Lung (tissue), 11 donors: ENCODE measurements at regions not wholly inside any gene's neighbourhood (a gene's known extent, or its start where the extent isn't known, plus 50 kb on each side); places are given as distances from the start of the nearest gene placed in this dataset.

Experiments used
- ATAC-seq: fragments of 200-7000 bp; cut with Tn5 transposase; one replicate; pipeline ENCODE4 v1.9.1; 2020; ENCODE audit warnings: moderate number of reproducible peaks; ENCODE audit not compliant: insufficient read depth, low FRiP score
- DNase-seq, 3 donors: peaks; one replicate each; pipeline ENCODE4 v3.0.0-alpha.2; 2013 to 2017
- H3K27ac ChIP-seq, 2 donors: one replicate each; pipeline ENCODE4 v1.5.1; 2013; ENCODE audit warnings: mild to moderate bottlenecking in 2 of 2, moderate library complexity in 2 of 2, control low read depth in 1 of 2, inconsistent platforms in 1 of 2, low read depth in 1 of 2, low read length in 1 of 2
- H3K27me3 ChIP-seq, 3 donors: one replicate each; pipeline ENCODE4 v1.5.1; 2013; ENCODE audit warnings: low read length in 2 of 3; ENCODE audit not compliant: control insufficient read depth in 3 of 3, insufficient read depth in 3 of 3
- H3K36me3 ChIP-seq, 4 donors: one replicate each; pipeline ENCODE4 v1.5.1; 2013; ENCODE audit warnings: low read length in 4 of 4, mild to moderate bottlenecking in 1 of 4, moderate library complexity in 1 of 4; ENCODE audit not compliant: control insufficient read depth in 4 of 4, insufficient read depth in 4 of 4
- H3K4me1 ChIP-seq, 5 donors: one replicate each; pipeline ENCODE4 v1.5.1; 2013; ENCODE audit warnings: low read length in 5 of 5, mild to moderate bottlenecking in 2 of 5, moderate library complexity in 1 of 5; ENCODE audit not compliant: control insufficient read depth in 5 of 5, insufficient read depth in 5 of 5
- H3K4me3 ChIP-seq: one replicate; pipeline ENCODE4 v1.5.1; 2013; ENCODE audit warnings: mild to moderate bottlenecking, control low read depth, moderate library complexity
- H3K9ac ChIP-seq, 2 donors: one replicate each; pipeline ENCODE4 v1.5.1; 2013; ENCODE audit warnings: low read length in 2 of 2, control low read depth in 1 of 2; ENCODE audit not compliant: insufficient read depth in 1 of 2
- H3K9me3 ChIP-seq, 4 donors: one replicate each; pipeline ENCODE4 v1.5.1; 2013; ENCODE audit warnings: low read length in 3 of 4, mild to moderate bottlenecking in 1 of 4, moderate library complexity in 1 of 4; ENCODE audit not compliant: control insufficient read depth in 4 of 4, insufficient read depth in 3 of 4
- WGBS, 2 donors: extraction: QIAGEN DNeasy Blood & Tissue Kit; methylation state at CpG; one replicate each; pipeline ENCODE4 v1.1.7; 2013; 5-methylcytosine and 5-hydroxymethylcytosine counted together
- TF ChIP-seq, protein P1 (sequence below): IDR thresholded peaks from 2 replicates; pipeline ENCODE4 v1.5.1; 2012; ENCODE audit warnings: mild to moderate bottlenecking; ENCODE audit errors: control extremely low read depth, extremely low read depth
- donor health status: control.
- donor health status: control.
- donor health status: Bipolar disorder and iron deficiency.
- donor health status: healthy.
- donor health status: DM: yes; HTN: yes; CAD: no.

DNA sequence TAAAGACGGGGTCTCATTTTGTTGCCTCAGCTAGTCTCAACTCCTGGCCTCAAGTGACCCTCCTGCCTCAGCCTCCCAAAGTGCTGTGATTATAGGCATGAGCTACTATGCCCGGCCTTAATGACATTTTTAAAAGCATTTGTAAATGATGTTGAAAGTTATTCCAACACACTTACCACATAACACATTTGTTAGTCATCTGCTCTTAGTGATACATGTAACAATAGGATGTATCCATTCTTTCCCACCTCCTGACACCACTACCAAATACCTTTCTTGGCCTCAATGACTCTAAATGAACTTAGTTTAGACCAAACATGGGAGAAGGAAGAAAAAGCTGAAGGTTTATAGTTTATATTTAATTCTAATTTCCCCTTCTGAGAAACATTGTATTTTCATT, 59.8 kb upstream of the MEDAG start:
- Histone ChIP-seq H3K27ac (no peak overlapping the region), H3K36me3 (peaks cover 0 to 3% (median 0%) of the 10 kb centered on the region in 4 donors), H3K4me3 (no peak overlapping the region), H3K9ac (no peak overlapping the region), H3K9me3 (peaks cover 0 to 6% (median 1%) of the 10 kb centered on the region in 4 donors), H3K27me3 (no peaks in the 10 kb centered on the region), H3K4me1 (peaks cover 0 to 22% (median 6%) of the 10 kb centered on the region in 5 donors)
- TF ChIP-seq, protein P1, sequence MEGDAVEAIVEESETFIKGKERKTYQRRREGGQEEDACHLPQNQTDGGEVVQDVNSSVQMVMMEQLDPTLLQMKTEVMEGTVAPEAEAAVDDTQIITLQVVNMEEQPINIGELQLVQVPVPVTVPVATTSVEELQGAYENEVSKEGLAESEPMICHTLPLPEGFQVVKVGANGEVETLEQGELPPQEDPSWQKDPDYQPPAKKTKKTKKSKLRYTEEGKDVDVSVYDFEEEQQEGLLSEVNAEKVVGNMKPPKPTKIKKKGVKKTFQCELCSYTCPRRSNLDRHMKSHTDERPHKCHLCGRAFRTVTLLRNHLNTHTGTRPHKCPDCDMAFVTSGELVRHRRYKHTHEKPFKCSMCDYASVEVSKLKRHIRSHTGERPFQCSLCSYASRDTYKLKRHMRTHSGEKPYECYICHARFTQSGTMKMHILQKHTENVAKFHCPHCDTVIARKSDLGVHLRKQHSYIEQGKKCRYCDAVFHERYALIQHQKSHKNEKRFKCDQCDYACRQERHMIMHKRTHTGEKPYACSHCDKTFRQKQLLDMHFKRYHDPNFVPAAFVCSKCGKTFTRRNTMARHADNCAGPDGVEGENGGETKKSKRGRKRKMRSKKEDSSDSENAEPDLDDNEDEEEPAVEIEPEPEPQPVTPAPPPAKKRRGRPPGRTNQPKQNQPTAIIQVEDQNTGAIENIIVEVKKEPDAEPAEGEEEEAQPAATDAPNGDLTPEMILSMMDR, result no peak
- no peak for DNase-seq
- no peak for ATAC-seq
- WGBS, 2 donors, result 71 to 92% methylated on average over 2 of the region's 2 CpGs

GRCh38 chr13:30846866-30847265, 59.2 kb upstream of the MEDAG start:
- Histone ChIP-seq H3K4me3 (no peak overlapping the region), H3K27me3 (no peaks in the 10 kb centered on the region), H3K9ac (no peak overlapping the region), H3K27ac (no peak overlapping the region), H3K4me1 (peaks cover 0 to 22% (median 6%) of the 10 kb centered on the region in 5 donors), H3K36me3 (peaks cover 0 to 3% (median 0%) of the 10 kb centered on the region in 4 donors), H3K9me3 (peaks cover 0 to 6% (median 1%) of the 10 kb centered on the region in 4 donors)
- TF ChIP-seq, protein P1, result no peak
- ATAC-seq (no peak), DNase-seq (peak in 1 of 3 donors; percentile 66)
- WGBS, 2 donors, result 87 to 96% methylated on average over 7 of the region's 7 CpGs

DNA sequence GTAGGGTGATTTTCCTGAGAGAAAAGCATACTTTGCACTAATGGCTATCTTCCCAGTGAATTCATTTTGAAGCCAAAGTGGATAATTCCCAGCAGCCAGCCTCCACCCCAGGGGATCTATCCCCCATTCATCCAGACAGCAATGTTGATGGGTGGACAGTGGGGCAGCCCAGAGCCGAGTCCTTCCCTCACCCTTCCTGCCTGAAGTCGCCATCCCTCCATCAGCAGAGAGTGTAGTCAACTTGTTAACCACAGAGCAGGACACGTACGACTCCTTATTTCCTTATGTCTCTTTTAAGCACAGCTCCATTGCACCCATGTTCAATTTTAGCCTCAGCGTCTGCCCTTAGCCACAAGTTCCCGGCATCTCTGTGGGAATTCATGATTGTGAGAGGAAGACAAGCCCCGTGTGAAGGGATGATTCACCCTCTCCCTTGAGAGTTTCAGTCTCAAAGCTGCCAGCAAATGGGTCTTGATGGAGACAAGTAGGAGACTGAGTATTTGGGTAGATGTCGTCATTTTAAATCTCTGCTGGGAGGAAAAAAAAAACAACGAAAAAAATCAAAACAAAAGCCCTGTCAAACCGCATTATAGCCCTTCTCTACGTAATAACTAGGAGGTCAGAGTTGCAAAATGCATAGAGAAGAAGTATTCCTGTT, 58.3 kb upstream of the MEDAG start:
- Histone ChIP-seq H3K9ac (peak overlapping the region; percentile 0 to 26), H3K27ac (peak overlapping the region in 1 of 2 donors; percentile 71), H3K9me3 (peaks cover 0 to 4% (median 1%) of the 10 kb centered on the region in 4 donors), H3K27me3 (no peaks in the 10 kb centered on the region), H3K4me3 (no peak overlapping the region), H3K4me1 (peaks cover 0 to 22% (median 6%) of the 10 kb centered on the region in 5 donors), H3K36me3 (peaks cover 0 to 3% (median 0%) of the 10 kb centered on the region in 4 donors)
- WGBS, 2 donors, result 47 to 60% methylated on average over 11 of the region's 11 CpGs
- ATAC-seq, result peak; percentile 73
- DNase-seq, result peak; percentile 68 to 88 (median 82)
- TF ChIP-seq, protein P1, result no peak
